DMS 273 (cell line): ENCODE measurements at regions not wholly inside any gene's neighbourhood (a gene's known extent, or its start where the extent isn't known, plus 50 kb on each side); places are given as distances from the start of the nearest gene placed in this dataset.
"Not testable (repeated sequence)": the region's sequence is repeated elsewhere in the genome, so short reads cannot be mapped to it uniquely, and the experiment has no call there.

ENCODE experiments used
- DNase-seq: peaks from one replicate; lab custom pipeline; 2025; ENCODE audit not compliant: unreplicated experiment; lab: John Stamatoyannopoulos, UW

GRCh38 chr7:68254815-68255214, 1258.2 kb downstream of the TYW1 start:
- DNase-seq = not testable (repeated sequence)

GRCh38 chr7:68256295-68256694, 1259.7 kb downstream of the TYW1 start:
- DNase-seq = no peak

- no peak for DNase-seq
Measured at GRCh38 chr7:68258609-68259008, 1262.0 kb downstream of the TYW1 start.

- DNase-seq = no peak
Measured at GRCh38 chr7:68265258-68265657, 1268.6 kb downstream of the TYW1 start.

GRCh38 chr7:68266004-68266579, 1269.5 kb downstream of the TYW1 start:
- no peak for DNase-seq

- no peak for DNase-seq
Measured at GRCh38 chr7:68267486-68267885, 1270.9 kb downstream of the TYW1 start.

- peak; percentile 29 for DNase-seq
Measured at GRCh38 chr7:68269405-68269804, 1272.8 kb downstream of the TYW1 start.

GRCh38 chr7:68272507-68272906, 1275.9 kb downstream of the TYW1 start:
- no peak for DNase-seq

- no peak for DNase-seq
Measured at GRCh38 chr7:68276725-68277124, 1280.1 kb downstream of the TYW1 start.

- no peak for DNase-seq
Measured at GRCh38 chr7:68279827-68280400, 1283.3 kb downstream of the TYW1 start.

GRCh38 chr7:68280931-68281330, 1284.3 kb downstream of the TYW1 start:
- no peak for DNase-seq

- no peak for DNase-seq
Measured at GRCh38 chr7:68288144-68288593, 1291.5 kb downstream of the TYW1 start.

GRCh38 chr7:68291710-68292109, 1295.1 kb downstream of the TYW1 start:
- no peak for DNase-seq

- no peak for DNase-seq
Measured at GRCh38 chr7:68295386-68295785, 1298.8 kb downstream of the TYW1 start.

- no peak for DNase-seq
Measured at GRCh38 chr7:68304536-68304935, 1293.7 kb upstream of the AUTS2 start.

- no peak for DNase-seq
Measured at GRCh38 chr7:68306692-68307107, 1291.6 kb upstream of the AUTS2 start.

GRCh38 chr7:68309271-68309670, 1289.0 kb upstream of the AUTS2 start:
- no peak for DNase-seq

- peak; percentile 32 for DNase-seq
Measured at GRCh38 chr7:68309806-68310205, 1288.5 kb upstream of the AUTS2 start.

GRCh38 chr7:68311958-68312357, 1286.3 kb upstream of the AUTS2 start:
- DNase-seq = no peak

GRCh38 chr7:68313806-68314205, 1284.5 kb upstream of the AUTS2 start:
- DNase-seq = no peak

GRCh38 chr7:68314208-68314607, 1284.1 kb upstream of the AUTS2 start:
- DNase-seq = no peak

- DNase-seq = no peak
Measured at GRCh38 chr7:68317476-68317875, 1280.8 kb upstream of the AUTS2 start.

- peak; percentile 83 for DNase-seq
Measured at GRCh38 chr7:68319061-68319460, 1279.2 kb upstream of the AUTS2 start.
